ENCODE measurements at regions not wholly inside any gene's neighbourhood (a gene's known extent, or its start where the extent isn't known, plus 50 kb on each side); places are given as distances from the start of the nearest gene placed in this dataset.

GRCh38 chr6:2503816-2504494 lies 246.8 kb downstream of the MYLK4 start:
- H3K36me3 ChIP-seq (ENCODE audit: control insufficient read depth in 1 of 2, insufficient read depth in 2 of 2, low read length in 2 of 2), result no peaks in the 10 kb centered on the region
- no peaks in the 10 kb centered on the region for H4K20me1 ChIP-seq (ENCODE audit: insufficient read depth)
- ChIA-PET POLR2A (no interaction called here), CTCF (interaction anchor here (0.8 to 1.5 kb wide), 2 partner anchors 16 to 130 kb away, joined by 3 to 4 read pairs; no protein-coding TSS in a partner anchor), RAD21 (ENCODE audit: low non-redundant PET in 1 of 2, low total read pairs in 2 of 2, uncharacterized antibody in 2 of 2, unreplicated experiment in 2 of 2) (no interaction called here)
- H3K27ac ChIP-seq (ENCODE audit: low read depth, low read length), result no peak overlapping the region
- no peak for TF ChIP-seq MAX (IDR thresholded peaks at IDR 0.05)
- TF ChIP-seq, protein P1, sequence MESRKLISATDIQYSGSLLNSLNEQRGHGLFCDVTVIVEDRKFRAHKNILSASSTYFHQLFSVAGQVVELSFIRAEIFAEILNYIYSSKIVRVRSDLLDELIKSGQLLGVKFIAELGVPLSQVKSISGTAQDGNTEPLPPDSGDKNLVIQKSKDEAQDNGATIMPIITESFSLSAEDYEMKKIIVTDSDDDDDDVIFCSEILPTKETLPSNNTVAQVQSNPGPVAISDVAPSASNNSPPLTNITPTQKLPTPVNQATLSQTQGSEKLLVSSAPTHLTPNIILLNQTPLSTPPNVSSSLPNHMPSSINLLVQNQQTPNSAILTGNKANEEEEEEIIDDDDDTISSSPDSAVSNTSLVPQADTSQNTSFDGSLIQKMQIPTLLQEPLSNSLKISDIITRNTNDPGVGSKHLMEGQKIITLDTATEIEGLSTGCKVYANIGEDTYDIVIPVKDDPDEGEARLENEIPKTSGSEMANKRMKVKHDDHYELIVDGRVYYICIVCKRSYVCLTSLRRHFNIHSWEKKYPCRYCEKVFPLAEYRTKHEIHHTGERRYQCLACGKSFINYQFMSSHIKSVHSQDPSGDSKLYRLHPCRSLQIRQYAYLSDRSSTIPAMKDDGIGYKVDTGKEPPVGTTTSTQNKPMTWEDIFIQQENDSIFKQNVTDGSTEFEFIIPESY (IDR thresholded peaks at IDR 0.05; ENCODE audit: extremely low read depth, insufficient replicate concordance, low read length), result no peak
- no peak for TF ChIP-seq SIN3A (IDR thresholded peaks at IDR 0.05; ENCODE audit: low read depth)
- no peak for TF ChIP-seq EZH2 (IDR thresholded peaks at IDR 0.05)
- TF ChIP-seq SRF (IDR thresholded peaks at IDR 0.05; ENCODE audit: low read depth), result no peak
- no peak for TF ChIP-seq FOSL1 (IDR thresholded peaks at IDR 0.05; ENCODE audit: low read depth)
- TF ChIP-seq, protein P2, sequence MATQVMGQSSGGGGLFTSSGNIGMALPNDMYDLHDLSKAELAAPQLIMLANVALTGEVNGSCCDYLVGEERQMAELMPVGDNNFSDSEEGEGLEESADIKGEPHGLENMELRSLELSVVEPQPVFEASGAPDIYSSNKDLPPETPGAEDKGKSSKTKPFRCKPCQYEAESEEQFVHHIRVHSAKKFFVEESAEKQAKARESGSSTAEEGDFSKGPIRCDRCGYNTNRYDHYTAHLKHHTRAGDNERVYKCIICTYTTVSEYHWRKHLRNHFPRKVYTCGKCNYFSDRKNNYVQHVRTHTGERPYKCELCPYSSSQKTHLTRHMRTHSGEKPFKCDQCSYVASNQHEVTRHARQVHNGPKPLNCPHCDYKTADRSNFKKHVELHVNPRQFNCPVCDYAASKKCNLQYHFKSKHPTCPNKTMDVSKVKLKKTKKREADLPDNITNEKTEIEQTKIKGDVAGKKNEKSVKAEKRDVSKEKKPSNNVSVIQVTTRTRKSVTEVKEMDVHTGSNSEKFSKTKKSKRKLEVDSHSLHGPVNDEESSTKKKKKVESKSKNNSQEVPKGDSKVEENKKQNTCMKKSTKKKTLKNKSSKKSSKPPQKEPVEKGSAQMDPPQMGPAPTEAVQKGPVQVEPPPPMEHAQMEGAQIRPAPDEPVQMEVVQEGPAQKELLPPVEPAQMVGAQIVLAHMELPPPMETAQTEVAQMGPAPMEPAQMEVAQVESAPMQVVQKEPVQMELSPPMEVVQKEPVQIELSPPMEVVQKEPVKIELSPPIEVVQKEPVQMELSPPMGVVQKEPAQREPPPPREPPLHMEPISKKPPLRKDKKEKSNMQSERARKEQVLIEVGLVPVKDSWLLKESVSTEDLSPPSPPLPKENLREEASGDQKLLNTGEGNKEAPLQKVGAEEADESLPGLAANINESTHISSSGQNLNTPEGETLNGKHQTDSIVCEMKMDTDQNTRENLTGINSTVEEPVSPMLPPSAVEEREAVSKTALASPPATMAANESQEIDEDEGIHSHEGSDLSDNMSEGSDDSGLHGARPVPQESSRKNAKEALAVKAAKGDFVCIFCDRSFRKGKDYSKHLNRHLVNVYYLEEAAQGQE (IDR thresholded peaks at IDR 0.05; ENCODE audit: low read depth), result no peak
- no peak for TF ChIP-seq POLR2A (IDR thresholded peaks at IDR 0.05; ENCODE audit: borderline replicate concordance, extremely low read depth, insufficient read depth, insufficient read length)
- H3K79me2 ChIP-seq (ENCODE audit: insufficient read depth, low read length), result no peaks in the 10 kb centered on the region
- intact Hi-C loops (cut with micrococcal nuclease), result no loop called here
- no peaks in the 10 kb centered on the region for H3K27me3 ChIP-seq (ENCODE audit: insufficient read depth, low read length)
- BruUV-seq (replicated peaks), result no TSS peak
- DNase-seq (ENCODE audit: low read depth, low spot score) (no peak), ATAC-seq (0 out of 2 replicates have a peak, but pooled peaks have one; percentile 20)
- H2AFZ ChIP-seq (ENCODE audit: low read depth, low read length, poor library complexity, severe bottlenecking), result no peak overlapping the region
- H3K9me3 ChIP-seq (ENCODE audit: control insufficient read depth in 1 of 2, insufficient read depth in 1 of 2, low read depth in 1 of 2, low read length in 2 of 2), result no peaks in the 10 kb centered on the region
- no peak overlapping the region for H3K4me3 ChIP-seq (replicated peaks in 1 of 2; ENCODE audit: low read depth in 1 of 2, low read length in 2 of 2)
- no peak overlapping the region for H3K4me2 ChIP-seq (ENCODE audit: low read length)
- no peaks in the 10 kb centered on the region for H3K9me2 ChIP-seq (ENCODE audit: insufficient read depth)
- no peak overlapping the region for H3K9ac ChIP-seq (ENCODE audit: low read length)
- H3K4me1 ChIP-seq (ENCODE audit: control insufficient read depth in 1 of 2, insufficient read depth in 2 of 2, low read length in 2 of 2), result no peaks in the 10 kb centered on the region

All from HCT116 (cell line).